NCI-H226 (cell line): ENCODE measurements at regions not wholly inside any gene's neighbourhood (a gene's known extent, or its start where the extent isn't known, plus 50 kb on each side); places are given as distances from the start of the nearest gene placed in this dataset.
"Not testable (repeated sequence)": the region's sequence is repeated elsewhere in the genome, so short reads cannot be mapped to it uniquely, and the experiment has no call there.

Source experiments
- DNase-seq: peaks from one replicate; pipeline ENCODE4 v3.0.0-alpha.2; 2015

DNA sequence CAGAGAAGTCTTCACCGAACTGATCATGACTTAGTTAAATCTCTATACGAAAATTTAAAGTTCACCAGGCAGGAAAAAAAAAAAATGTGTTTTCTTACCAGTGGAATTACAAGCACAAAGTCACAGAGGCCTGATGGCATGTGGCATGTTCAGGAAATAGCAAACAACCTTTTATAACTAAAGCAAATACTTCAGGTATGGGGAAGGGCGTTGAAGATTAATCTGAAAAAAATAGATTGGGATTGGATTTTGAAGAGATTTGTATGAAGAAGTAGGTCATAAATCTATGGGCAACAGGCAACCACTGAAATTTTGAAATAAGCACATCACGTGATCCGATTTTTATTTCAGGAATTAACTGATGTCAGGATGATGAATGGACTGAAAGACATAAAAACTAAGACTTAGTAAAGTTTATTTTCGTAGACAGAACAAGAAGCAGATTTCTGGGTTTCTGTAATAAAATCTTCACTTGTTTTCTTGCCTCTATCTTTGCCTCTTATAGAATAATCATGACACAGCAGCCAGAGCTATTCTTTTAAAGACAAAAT lies 295.9 kb upstream of the ADGRL4 start:
- no peak for DNase-seq

DNA sequence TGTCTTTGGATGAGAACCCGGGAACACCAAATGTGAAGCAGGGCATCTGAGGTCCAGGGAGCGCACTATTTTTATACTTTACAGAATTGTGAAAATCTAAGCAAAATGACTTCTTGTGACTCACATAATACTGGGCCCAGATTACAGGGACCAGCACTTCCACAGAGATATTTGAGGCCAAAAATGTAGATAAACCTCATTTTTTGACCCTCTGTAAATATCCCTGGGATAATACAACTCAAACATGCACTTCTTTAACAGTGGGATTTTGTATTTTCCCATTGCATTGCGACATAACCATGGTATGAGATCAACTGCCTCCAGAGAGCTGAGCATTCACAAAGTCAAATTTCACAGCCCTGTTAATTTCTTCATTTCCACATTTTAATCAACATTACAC lies 289.4 kb upstream of the ADGRL4 start:
- DNase-seq, result no peak

DNA sequence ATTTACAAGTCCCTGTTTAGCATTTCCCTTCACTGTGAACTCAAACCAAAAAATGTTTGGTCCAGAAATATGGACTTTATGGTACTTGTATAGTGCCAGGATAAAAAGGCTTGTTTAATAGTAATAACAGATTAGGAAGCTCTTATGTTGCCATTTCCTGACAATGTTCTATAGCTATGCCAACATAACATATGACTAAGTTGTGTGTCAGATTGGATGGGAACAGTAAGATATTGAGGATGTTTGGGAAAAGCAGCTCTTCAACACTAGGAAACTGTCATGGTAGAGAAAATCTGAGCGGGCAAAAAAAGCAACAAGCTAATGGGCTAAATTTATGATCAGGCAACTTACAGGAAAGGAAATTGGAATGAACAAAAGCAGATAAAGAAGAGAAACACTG lies 287.1 kb upstream of the ADGRL4 start:
- peak; percentile 22 for DNase-seq

DNA sequence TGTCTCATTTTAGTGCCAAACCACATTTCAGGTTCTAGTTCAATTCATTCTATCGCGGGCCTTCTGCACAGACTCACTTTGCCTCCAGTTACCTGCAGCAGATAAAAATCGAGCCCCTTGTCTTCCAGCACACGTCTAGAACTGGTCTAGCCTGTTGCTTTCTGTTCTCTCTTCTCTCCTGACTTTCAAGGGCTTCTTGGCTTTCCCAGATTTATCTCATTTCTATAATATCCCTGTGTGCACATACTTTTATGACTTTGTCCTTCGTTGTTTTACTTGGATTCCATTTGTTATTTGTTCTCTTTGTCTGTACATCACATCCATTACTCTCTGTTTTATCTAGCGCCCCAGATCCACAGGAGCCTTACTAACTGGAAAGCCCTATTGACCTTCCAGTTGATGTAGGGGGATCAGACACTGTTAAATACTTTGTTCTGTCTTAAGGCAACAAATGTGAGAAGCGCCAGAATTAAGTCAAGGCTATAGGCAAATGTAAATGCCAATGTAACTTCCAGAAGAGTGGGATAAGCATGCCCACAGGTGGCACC lies 284.5 kb upstream of the ADGRL4 start:
- no peak for DNase-seq

DNA sequence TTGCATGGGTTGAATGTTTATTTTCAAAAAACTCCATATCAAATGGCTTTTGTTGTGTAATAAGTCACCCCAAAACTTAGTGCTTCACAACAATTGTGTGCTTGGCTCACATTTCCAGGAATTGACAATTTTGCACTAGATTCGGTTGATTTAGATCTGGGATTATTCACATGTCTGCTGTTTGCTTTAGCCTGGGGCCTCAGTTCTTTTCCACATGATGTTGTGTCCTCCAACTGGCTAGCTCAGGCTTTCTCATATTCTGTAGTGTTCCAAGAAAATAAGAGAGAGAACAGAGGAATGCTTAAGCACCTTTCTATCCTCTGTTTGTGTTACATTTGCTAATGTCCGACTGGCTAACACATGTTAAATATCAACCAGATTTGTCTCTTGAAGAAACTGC lies 281.5 kb upstream of the ADGRL4 start:
- no peak for DNase-seq

DNA sequence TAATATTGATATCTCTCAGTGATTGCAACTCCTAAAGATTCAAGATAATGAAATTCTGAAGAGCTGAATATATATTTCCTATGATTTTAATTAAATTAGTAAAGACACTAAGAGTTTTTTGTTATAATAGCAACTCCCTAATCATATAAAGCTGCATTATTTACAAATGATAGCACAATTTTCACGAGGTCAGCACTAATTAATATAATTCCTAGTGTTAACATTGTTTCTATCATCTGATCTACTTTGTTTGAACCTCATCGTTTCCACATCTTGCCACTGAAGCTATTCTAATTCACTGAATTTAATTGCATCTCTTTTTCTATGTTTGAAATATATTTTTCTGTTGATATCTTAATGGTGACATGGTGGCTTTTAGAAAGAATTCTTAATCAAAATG lies 279.1 kb upstream of the ADGRL4 start:
- no peak for DNase-seq

DNA sequence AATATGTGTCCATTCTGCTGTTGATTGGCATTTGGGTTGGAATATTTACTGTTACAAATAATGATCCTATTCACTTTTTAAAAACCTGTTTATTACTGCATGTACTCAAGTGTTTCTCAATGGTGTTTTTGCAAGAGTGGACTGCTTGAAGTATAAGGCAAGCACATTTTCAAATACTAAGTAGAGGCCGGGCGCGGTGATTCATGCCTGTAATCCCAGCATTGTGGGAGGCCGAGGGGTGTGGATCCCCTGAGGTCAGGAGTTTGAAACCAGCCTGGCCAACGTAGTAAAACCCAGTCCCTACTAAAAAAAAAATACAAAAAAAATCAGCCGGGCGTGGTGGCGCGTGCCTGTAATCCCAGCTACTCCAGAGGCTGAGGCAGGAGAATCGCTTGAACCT lies 276.9 kb upstream of the ADGRL4 start:
- no peak for DNase-seq

DNA sequence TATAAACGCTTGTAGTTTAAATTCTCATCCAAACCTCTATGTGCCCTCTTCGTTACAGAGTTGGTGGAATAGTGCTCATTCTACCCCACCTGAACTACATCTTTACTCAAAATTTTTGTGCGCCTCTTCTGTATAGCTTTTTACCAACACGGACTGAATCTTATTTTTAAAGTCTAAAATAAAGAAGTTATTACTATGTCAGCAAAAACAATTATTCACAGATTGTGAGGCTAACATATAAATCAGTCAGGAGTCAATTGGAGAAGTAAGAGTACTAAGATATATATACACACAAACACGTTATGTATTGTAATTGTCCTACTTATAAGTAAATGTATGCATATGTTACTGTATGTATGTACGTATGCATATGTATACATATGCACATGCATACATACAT lies 274.9 kb upstream of the ADGRL4 start:
- DNase-seq, result no peak

DNA sequence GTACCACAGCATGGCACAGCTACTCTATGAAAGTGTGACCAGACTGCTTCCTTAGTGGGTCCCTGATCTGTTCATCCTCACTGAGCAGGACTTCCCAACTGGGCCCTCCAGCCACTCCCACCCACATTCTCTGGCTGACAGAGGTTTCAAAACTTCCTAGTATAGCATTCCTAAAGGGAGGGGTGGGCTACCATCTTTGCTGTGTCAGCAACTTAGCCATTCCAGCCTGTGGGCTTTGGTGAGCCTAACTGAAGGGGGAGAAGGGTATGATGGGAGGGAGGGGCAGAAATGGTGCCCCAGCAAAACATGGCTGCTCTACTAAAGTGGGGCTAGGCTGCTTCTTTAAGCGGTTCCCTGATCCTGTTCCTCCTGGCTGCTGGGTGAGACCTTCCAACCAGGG lies 265.2 kb upstream of the ADGRL4 start:
- DNase-seq, result no peak

DNA sequence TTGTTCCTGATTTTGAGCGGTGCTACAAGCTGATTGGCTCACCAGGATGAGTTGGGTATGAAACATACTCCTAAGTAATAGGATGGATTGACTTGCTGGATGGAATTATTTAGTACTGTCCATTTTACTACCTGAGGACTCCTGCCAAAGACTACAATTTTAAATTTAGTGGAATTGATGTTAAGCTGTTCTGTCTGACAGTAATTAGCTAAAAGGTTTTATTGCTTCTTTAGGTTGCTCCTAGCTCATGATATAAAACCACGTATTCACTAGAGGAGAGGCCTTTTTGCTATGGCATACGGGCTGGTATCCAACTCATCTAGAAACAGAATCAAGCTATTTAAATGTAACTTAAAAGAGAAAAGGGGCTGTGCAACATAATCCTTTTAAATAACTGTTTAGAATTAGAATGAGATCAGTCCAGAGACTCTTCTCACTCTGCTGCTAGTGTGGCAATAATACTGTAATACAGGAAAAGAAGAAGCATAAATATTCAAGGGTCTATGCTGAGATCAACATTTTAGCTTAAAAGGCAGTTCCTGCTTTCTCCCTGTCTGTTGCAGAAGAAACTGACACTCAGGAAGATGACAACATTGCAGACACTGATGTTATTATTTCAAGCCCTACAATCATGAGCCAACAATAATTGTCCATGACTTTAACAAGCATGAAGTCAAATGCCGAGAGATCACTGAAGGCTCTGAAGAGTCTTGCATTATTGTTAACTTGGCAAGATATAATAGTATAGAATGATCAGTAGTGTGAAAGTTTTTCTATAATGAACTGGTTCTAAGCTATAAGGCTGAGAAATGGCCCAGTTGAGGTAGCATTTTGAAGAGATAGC lies 258.7 kb upstream of the ADGRL4 start:
- no peak for DNase-seq

DNA sequence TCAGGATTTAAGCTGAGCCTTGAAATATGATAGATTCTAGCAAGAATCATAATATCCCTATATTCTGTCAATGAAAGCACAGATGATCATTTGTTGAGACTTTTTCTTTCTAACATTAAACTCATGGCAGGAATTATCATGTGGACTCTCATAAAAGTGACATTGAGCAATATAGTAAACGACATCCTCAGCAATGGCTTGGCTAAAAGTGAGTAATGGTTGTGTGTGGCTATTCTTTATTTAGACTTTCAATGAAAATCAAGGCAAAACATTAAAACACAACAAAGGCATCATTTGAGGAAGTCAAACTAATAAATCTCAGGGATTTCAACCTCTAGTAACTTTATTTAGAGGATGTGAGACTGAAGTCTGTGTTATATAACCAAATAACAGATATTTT lies 257.8 kb upstream of the ADGRL4 start:
- DNase-seq, result no peak

DNA sequence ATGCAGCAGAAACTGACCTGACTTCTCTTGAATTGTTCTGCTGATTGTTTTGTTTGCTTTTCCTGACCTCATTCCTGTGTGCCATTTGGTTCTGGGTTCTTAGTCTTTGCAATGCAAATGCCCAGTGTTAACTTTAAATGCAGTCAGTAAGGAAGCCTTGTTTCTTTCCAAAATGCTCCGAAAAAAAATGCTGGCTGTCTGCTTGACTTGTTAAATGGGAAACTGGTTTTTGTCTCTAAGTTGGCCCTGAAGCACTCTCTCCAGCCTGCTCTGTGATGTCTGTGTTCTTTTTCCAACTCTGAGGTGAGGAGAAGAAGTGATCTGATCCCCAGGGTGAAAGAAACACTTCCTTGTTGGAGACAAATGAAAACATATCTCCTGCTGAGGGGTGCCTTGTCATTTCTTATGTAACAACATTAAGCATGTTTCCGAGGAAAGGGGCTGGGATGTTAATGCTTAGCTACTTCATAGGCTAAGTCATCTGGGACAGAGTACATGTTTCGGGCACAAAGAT lies 256.3 kb upstream of the ADGRL4 start:
- DNase-seq, result no peak

DNA sequence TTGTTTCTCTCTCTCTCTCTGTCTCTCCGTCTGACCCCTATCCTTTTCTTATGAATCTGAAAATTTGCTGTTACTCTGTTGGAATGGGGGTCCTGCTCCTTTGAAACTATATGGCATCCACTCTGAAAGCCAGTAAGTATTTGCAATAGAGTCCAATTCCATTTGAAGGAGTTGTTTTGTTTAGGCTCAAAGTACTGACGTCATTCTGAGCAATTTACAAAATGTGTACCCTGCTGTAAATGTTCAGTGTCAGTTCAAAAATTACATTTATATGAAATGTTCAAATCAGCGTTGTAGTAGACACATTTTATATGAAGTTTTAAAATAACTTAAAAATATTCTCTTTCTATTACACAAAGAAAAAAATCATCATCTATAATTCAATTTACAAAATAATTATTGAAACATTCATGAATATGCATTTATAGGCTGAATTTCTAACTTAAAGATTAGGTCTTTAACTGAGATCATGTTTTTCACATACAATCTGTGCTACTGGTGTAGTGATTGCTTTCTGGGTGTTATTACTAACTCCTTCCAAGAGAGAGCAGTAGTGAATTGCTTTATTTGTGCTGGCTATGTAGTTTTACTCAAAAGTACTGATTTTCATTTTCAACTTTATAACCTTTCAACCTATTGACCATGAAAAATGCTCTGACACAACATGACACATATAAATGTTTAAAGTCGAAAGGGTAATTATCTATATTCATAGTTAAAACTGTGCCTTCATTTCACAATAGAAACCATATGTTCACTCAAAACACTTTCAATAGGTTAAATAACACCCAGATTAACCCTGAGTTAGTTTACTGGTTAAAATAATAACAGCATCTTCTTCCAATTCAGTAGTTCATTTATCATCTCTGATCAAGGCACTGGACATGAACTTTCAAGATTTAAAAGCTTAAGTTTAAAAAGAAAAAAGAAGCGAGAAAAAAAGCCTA lies 253.1 kb upstream of the ADGRL4 start:
- DNase-seq, result peak; percentile 5

DNA sequence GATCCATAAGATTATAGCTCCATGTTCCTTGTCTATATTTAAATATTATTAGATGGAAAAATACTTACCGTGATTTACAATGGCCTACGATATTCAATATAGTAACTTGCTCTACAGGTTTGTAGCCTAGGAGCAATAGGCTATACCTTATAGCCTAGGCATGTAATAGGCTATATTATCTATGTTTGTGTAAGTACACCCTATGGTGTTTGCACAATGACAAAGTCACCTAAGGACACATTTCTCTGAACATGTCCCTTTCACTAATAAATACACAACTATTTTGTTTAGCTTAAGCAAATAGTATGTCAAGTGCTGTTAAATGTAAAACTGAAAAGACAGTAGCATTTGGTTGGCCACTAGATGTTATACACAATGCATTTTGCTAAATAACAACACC lies 248.9 kb upstream of the ADGRL4 start:
- DNase-seq, result no peak

DNA sequence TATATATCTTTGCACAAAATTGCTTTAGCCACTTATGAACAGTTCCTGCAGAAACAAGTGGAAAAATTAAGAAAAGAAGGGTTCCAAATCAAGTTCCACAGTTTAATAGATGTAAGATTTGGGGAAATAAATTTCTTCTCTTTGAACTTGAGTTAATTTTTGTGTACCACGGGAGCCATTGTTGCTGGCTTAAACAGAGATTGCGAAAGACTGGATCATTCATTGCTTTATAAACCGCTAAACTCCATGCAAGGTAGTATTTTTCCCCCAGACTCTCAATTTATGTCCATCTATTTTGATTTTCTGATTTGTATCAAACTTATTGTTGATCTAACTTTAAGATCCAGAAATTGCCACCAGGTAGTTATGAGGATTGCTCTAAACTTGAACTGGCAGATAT lies 246.1 kb upstream of the ADGRL4 start:
- DNase-seq, result no peak

DNA sequence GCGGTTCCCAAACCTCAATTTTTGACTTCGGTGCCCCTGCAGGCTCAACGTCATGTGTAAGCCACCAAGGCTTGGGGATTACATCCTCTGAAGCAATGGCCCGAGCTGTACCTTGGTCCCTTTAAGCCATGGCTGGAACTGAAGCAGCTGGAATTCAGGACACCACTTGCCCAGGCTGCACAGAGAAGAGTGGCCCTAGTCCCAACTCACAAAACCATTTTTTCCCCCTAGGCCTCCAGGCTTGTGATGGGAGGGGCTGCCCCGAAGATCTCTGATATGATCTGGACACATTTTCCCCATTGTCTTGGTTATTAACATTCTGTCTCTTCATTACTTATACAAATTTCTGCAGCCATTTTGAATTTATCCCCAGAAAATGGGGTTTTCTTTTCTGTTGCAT lies 233.3 kb upstream of the ADGRL4 start:
- DNase-seq, result no peak

DNA sequence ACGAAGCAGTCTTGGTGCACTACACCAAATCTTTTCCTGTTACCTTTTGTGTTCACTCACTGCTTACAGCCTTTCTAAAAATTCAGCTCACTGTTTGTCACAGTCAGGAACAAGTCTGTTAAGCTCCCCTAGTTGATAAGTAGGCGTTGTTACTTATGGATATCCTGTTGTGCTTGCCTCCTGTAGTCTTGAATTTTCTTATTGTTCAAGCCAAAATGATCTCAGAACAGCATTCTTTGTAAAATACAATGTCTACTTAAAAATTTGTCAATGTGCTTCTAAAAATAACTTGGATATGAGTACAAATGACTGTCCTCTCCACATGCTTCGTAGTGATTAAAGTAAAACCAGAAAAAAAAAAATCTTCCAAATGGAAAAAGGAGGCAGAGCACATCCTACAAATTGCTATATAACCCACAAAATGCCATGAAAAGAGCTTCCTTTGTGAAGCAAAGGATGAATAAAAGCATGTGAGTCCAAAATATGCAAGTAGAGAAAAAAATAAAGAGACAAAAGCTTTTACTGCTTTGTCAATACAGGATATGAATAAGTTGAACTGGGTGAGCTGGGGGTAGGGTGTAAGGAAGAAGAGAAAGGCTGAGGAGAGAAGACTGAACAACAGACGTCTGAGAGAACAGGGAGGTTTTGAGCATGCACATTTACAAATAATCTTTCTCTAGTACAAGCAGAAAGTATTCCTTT lies 228.9 kb upstream of the ADGRL4 start:
- no peak for DNase-seq

DNA sequence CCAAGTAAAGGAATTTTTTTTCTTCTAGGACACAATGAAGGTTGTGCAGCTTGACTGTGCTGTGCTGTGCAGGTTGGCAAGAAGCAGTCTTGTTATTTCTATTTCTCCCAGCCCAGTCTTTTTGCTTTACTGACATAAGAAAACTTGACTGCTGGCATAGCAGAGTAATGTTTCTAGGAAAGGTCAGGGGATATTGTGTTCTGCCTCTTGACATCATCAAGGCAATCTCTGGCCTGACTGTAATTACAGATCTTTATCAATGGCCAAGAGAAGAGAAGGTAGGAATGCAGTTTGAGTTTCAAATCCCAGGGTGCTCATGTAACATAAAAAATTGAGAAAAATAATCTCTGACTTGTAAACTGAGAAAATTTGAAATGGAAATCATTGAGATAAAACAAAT lies 226.3 kb upstream of the ADGRL4 start:
- DNase-seq, result no peak

DNA sequence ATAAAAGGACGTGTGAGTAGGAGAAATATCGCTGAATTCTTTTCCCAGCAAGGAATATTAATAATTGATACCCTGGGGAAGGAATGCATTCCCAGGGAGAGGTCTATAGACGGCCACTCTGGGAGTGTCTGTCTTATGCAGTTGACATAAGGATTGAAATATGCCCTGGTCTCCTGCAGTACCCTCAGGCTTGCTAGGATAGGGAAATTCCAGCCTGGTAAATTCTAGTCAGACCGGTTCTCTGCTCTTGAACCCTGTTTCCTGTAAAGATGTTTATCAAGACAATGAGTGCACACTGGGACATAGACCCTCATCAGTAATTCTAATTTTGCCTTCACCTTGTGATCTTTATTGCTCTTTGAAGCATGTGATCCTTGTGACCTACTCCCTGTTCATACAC lies 224.2 kb upstream of the ADGRL4 start:
- not testable (repeated sequence) for DNase-seq

DNA sequence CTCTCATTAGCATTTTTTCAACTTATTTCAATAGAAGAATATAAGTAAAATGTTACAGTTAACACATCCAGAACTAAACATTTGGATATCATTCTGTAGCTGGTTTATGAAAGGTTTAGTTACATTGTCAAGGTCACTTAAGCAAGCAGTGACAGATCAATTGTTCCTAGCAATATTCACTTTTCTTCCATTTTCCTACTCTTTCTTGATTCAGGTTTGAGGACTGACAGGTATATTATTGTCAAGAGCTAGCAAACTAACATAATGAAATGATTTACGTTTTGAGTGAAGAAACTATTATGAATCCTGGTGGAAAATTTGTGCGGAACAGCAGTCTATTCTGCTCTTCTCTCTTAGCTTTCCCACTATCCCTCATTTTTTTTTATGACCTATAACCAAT lies 220.4 kb upstream of the ADGRL4 start:
- DNase-seq, result no peak

DNA sequence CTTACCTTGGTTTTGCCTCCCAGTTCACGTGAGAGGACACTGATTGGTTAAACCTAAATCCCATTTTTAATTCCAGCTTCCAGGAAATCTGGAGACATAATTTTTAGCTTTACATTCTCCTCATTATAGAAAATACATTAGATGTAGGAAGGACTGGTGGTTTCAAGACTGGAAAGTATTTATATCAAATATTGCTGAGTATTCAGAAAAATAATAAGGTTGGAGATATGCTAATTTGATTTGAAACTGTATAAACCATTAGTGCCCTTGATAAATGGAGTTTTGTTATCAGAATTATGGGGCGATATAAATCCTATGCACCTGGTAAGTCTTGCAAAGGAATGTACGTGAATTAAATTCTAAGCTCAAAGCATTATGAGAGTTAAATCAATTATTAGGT lies 218.0 kb upstream of the ADGRL4 start:
- DNase-seq, result no peak

DNA sequence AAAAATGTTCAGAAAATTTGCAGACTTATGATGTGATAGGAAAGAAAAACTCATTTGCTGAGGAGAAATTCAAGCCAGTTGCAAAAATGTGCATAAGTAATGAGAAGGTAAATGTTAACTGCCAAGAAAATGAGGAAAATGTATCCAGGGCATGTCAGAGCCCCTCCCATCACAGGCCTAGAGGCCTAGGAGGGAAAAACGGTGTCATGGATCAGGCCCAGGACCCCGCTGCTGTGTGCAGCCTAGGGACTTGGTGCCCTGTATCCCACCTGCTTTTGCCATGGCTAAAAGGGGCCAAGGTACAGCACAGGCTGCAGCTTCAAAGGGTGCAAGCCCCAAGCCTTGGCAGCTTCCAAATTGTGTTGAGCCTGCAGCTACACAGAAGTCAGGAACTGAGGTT lies 214.0 kb upstream of the ADGRL4 start:
- DNase-seq, result no peak

DNA sequence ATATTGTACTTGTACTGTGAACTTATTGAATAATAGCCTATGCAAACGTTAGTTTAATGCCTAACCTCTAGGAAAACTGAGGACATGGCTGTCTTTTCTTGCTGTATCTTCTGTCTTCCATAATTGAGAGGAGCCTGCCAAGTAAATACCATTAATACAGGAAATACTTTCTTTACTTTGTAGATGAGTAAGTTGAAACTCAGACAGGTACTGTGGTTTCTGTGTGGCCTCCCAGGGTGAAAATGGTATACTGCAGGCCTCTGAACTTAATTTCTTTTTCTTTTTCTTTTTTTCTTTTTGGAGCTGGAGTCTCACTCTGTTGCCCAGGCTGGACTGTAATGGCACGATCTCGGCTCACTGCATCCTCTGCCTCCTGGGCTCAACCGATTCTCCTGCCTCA lies 208.8 kb upstream of the ADGRL4 start:
- no peak for DNase-seq
